GM12878 (cell line): ENCODE measurements at regions not wholly inside any gene's neighbourhood (a gene's known extent, or its start where the extent isn't known, plus 50 kb on each side); places are given as distances from the start of the nearest gene placed in this dataset.

ENCODE experiments used
- ATAC-seq: fragments of 200-7000 bp; cut with Tn5 transposase; 3 replicates; pipeline ENCODE4 v1.9.1; 2020; ENCODE audit warnings: mild to moderate bottlenecking, moderate library complexity
- BruUV-seq: library from RNA; stranded (reverse); fragments of 400-500 nt; replicated peaks from 2 replicates; lab custom pipeline; 2021; lab: Mats Ljungman, UMichigan
- CTCF ChIA-PET: fragments of 300-600 bp; sonication (Branson Sonifier 250); formaldehyde crosslinking; extraction: SDS; loops from one replicate; lab custom pipeline; 2021; ENCODE audit warnings: inconsistent platforms; lab: Yijun Ruan, JAX
- POLR2A ChIA-PET: fragments of 350-600 bp; formaldehyde crosslinking; extraction: SDS; loops from one replicate; lab custom pipeline; 2021; ENCODE audit warnings: inconsistent platforms; lab: Charles Lee
- RAD21 ChIA-PET: fragments of 300-600 bp; sonication (Branson Sonifier 250); formaldehyde crosslinking; loops from one replicate; lab custom pipeline; 2023; ENCODE audit warnings: antibody characterized with exemption; ENCODE audit not compliant: unreplicated experiment; lab: Charles Lee
- SMC1A ChIA-PET: fragments of 300-600 bp; sonication (Branson Sonifier 250); formaldehyde crosslinking; loops from one replicate; lab custom pipeline; 2023; ENCODE audit not compliant: unreplicated experiment, uncharacterized antibody; lab: Charles Lee
- DNase-seq: peaks from one replicate; pipeline ENCODE4 v3.0.0-alpha.2; 2011; ENCODE audit warnings: low read depth, low spot score
- FAIRE-seq: peaks from 3 replicates; lab custom pipeline; 2011; peaks lifted over from hg19 to GRCh38; lab: Jason Lieb, UNC
- H2AFZ ChIP-seq: 2 replicates; pipeline ENCODE4 v1.6.0; 2011; ENCODE audit warnings: low read depth, low read length, control low read depth; ENCODE audit not compliant: control insufficient read depth
- H3K27ac ChIP-seq: 2 replicates; pipeline ENCODE4 v1.5.1; 2011; ENCODE audit warnings: control low read depth; ENCODE audit not compliant: control insufficient read depth, insufficient read depth
- H3K27me3 ChIP-seq, 2 experiments: replicated peaks in 1 of 2; 2 replicates each; pipeline versions ENCODE4 v1.6.0 to v1.6.1; 2011; ENCODE audit warnings: low read length in 1 of 2; ENCODE audit not compliant: control insufficient read depth in 2 of 2, insufficient read depth in 2 of 2
- H3K36me3 ChIP-seq, 2 experiments: 2 replicates each; pipeline ENCODE4 v1.5.1; 2011; ENCODE audit warnings: low read length in 1 of 2; ENCODE audit not compliant: control insufficient read depth in 2 of 2, insufficient read depth in 2 of 2
- H3K4me1 ChIP-seq: 2 replicates; pipeline ENCODE4 v1.6.1; 2011; ENCODE audit warnings: mild to moderate bottlenecking, low read length, moderate library complexity, mixed read lengths; ENCODE audit not compliant: control insufficient read depth, insufficient read depth
- H3K4me2 ChIP-seq: 2 replicates; pipeline ENCODE4 v1.6.0; 2011; ENCODE audit warnings: control low read depth; ENCODE audit not compliant: control insufficient read depth, insufficient read depth
- H3K4me3 ChIP-seq: fragments of 200-600 bp; sonication (generic); 2 replicates; pipeline ENCODE4 v1.5.1; 2016
- H3K79me2 ChIP-seq: 2 replicates; pipeline ENCODE4 v1.6.0; 2011; ENCODE audit warnings: low read length; ENCODE audit not compliant: control insufficient read depth, insufficient read depth
- H3K9ac ChIP-seq: 2 replicates; pipeline ENCODE4 v1.8.0; 2011; ENCODE audit warnings: low read length, control low read depth, mixed read lengths; ENCODE audit not compliant: control insufficient read depth, insufficient read depth
- H3K9me3 ChIP-seq: replicated peaks from 3 replicates; pipeline ENCODE4 v1.5.1; 2011; ENCODE audit warnings: mild to moderate bottlenecking, low read length; ENCODE audit not compliant: control insufficient read depth, insufficient read depth
- H4K20me1 ChIP-seq: 2 replicates; pipeline ENCODE4 v1.6.0; 2011; ENCODE audit not compliant: control insufficient read depth, insufficient read depth
- BACH1 ChIP-seq: fragments of 450-650 bp; IDR thresholded peaks from 2 replicates; pipeline ENCODE4 v1.6.1; 2017; ENCODE audit warnings: mild to moderate bottlenecking, borderline replicate concordance
- BRCA1 ChIP-seq: IDR thresholded peaks from 2 replicates; pipeline ENCODE4 v1.6.1; 2011; ENCODE audit warnings: low read depth, low read length, improper control_type of control experiment
- CEBPB ChIP-seq, 2 experiments: fragments of 150-350 bp in 1 of 2; IDR thresholded peaks; 2 replicates each; pipeline ENCODE4 v1.6.1; 2012 to 2014; ENCODE audit warnings: low read depth in 2 of 2, low read length in 2 of 2, borderline replicate concordance in 1 of 2, inconsistent platforms in 1 of 2
- EED ChIP-seq: sonication (generic); IDR thresholded peaks from 2 replicates; pipeline ENCODE4 v1.6.1; 2016; ENCODE audit warnings: antibody characterized with exemption, low read depth
- ELK1 ChIP-seq: IDR thresholded peaks from 2 replicates; pipeline ENCODE4 v1.6.1; 2012; ENCODE audit warnings: low read depth, low read length, improper control_type of control experiment
- MTA2 ChIP-seq: fragments of 450-650 bp; IDR thresholded peaks from 2 replicates; pipeline ENCODE4 v1.6.1; 2016; ENCODE audit warnings: low read depth, mild to moderate bottlenecking, moderate library complexity
- PBX3 ChIP-seq: IDR thresholded peaks from 2 replicates; pipeline ENCODE4 v1.6.1; 2011; ENCODE audit warnings: mild to moderate bottlenecking, low read depth, low read length, moderate library complexity; ENCODE audit not compliant: insufficient replicate concordance
- PML ChIP-seq: IDR thresholded peaks from 2 replicates; pipeline ENCODE4 v1.6.1; 2012; ENCODE audit warnings: low read length, inconsistent platforms
- RAD51 ChIP-seq: fragments of 450-650 bp; IDR thresholded peaks from 2 replicates; pipeline ENCODE4 v1.6.1; 2016; ENCODE audit warnings: moderate library complexity, mild to moderate bottlenecking, inconsistent platforms
- RUNX3 ChIP-seq: IDR thresholded peaks from 2 replicates; pipeline ENCODE4 v1.6.1; 2012; ENCODE audit warnings: low read length, inconsistent platforms
- SIN3A ChIP-seq: IDR thresholded peaks from 2 replicates; pipeline ENCODE4 v1.6.1; 2012; ENCODE audit warnings: low read depth, low read length, improper control_type of control experiment
- SMAD5 ChIP-seq: IDR thresholded peaks from 2 replicates; pipeline ENCODE4 v1.6.1; 2016; ENCODE audit warnings: antibody characterized with exemption, low read depth
- TARDBP ChIP-seq: IDR thresholded peaks from 2 replicates; pipeline ENCODE4 v1.6.1; 2016; ENCODE audit warnings: borderline replicate concordance
- TCF7 ChIP-seq: IDR thresholded peaks from 2 replicates; pipeline ENCODE4 v1.6.1; 2014; ENCODE audit warnings: antibody characterized with exemption, borderline replicate concordance
- YY1 ChIP-seq: IDR thresholded peaks from 2 replicates; pipeline ENCODE4 v1.6.1; 2011; ENCODE audit warnings: low read depth, mild to moderate bottlenecking, low read length
- ZNF274 ChIP-seq: IDR thresholded peaks from one replicate; pipeline ENCODE4 v1.8.0; 2011; ENCODE audit not compliant: insufficient read length, insufficient read depth
- WGBS: methylation state at CpG from one replicate; pipeline ENCODE4 v1.1.6; 2016; ENCODE audit warnings: low lambda C conversion rate; ENCODE audit not compliant: insufficient replicate concordance, insufficient coverage; ENCODE audit errors: missing lambda C conversion rate; 5-methylcytosine and 5-hydroxymethylcytosine counted together
- in situ Hi-C: fragments of 300-500 bp; cut with MboI; formaldehyde crosslinking; loops from 9 replicates; pipeline ENCODE4 v1.14.3; 2018; ENCODE audit warnings: mixed read lengths
- intact Hi-C: fragments of 100-400 bp; cut with micrococcal nuclease; formaldehyde crosslinking; loops from one replicate; pipeline ENCODE4 v1.14.2; 2022; ENCODE audit not compliant: unreplicated experiment
- TF ChIP-seq, protein P1 (sequence below): fragments of 450-650 bp; IDR thresholded peaks from 2 replicates; pipeline ENCODE4 v1.6.1; 2016; ENCODE audit warnings: mild to moderate bottlenecking

GRCh38 chr18:42333558-42333957 lies 378.5 kb downstream of the PIK3C3 start:
- H3K4me3 ChIP-seq = no peak overlapping the region
- no peaks in the 10 kb centered on the region for H3K36me3 ChIP-seq
- SMC1A ChIA-PET = no interaction called here
- RAD21 ChIA-PET = no interaction called here
- ATAC-seq = no peak
- no peak overlapping the region for H3K4me2 ChIP-seq
- in situ Hi-C loops = no loop called here
- CTCF ChIA-PET = interaction anchor here (1.2 kb wide), 1 partner anchor 219 kb away, joined by 4 read pairs; no protein-coding TSS in a partner anchor
- FAIRE-seq = no peak
- no peak for DNase-seq
- 27% methylated on average over 3 of the region's 3 CpGs for WGBS
- H3K27me3 ChIP-seq = no peaks in the 10 kb centered on the region
- no TSS peak for BruUV-seq
- no peaks in the 10 kb centered on the region for H3K9me3 ChIP-seq
- POLR2A ChIA-PET = no interaction called here
- intact Hi-C loops = no loop called here
- no peak overlapping the region for H2AFZ ChIP-seq
- H4K20me1 ChIP-seq = no peaks in the 10 kb centered on the region
- no peaks in the 10 kb centered on the region for H3K79me2 ChIP-seq
- no peak for TF ChIP-seq TARDBP
- TF ChIP-seq TCF7 = no peak
- no peak for TF ChIP-seq CEBPB (IDR thresholded peaks at IDR 0.05; ENCODE audit: borderline replicate concordance in 1 of 2, low read depth in 2 of 2, low read length in 2 of 2)
- no peak for TF ChIP-seq MTA2
- no peak for TF ChIP-seq RAD51
- TF ChIP-seq ELK1 = no peak
- no peak for TF ChIP-seq SMAD5
- TF ChIP-seq SIN3A = no peak
- no peak for TF ChIP-seq BRCA1
- no peak for TF ChIP-seq YY1
- TF ChIP-seq RUNX3 = no peak
- TF ChIP-seq EED = no peak
- TF ChIP-seq BACH1 = no peak
- TF ChIP-seq PML = no peak
- no peak for TF ChIP-seq PBX3
- TF ChIP-seq, protein P1, sequence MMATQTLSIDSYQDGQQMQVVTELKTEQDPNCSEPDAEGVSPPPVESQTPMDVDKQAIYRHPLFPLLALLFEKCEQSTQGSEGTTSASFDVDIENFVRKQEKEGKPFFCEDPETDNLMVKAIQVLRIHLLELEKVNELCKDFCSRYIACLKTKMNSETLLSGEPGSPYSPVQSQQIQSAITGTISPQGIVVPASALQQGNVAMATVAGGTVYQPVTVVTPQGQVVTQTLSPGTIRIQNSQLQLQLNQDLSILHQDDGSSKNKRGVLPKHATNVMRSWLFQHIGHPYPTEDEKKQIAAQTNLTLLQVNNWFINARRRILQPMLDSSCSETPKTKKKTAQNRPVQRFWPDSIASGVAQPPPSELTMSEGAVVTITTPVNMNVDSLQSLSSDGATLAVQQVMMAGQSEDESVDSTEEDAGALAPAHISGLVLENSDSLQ = no peak
- TF ChIP-seq ZNF274 = no peak
- no peaks in the 10 kb centered on the region for H3K4me1 ChIP-seq
- no peak overlapping the region for H3K9ac ChIP-seq
- no peak overlapping the region for H3K27ac ChIP-seq
